Endothelial cell of umbilical vein (primary cell): ENCODE measurements at regions not wholly inside any gene's neighbourhood (a gene's known extent, or its start where the extent isn't known, plus 50 kb on each side); places are given as distances from the start of the nearest gene placed in this dataset.

Experiments used
- BruUV-seq: library from RNA; stranded (reverse); fragments of 400-500 nt; replicated peaks from 2 replicates; lab custom pipeline; 2021; lab: Mats Ljungman, UMichigan
- CTCF ChIA-PET: fragments of 300-600, 350-600 bp; sonication (Branson Sonifier 250); formaldehyde crosslinking; loops from one replicate; lab custom pipeline; 2021; ENCODE audit warnings: antibody characterized with exemption, inconsistent platforms; lab: Charles Lee
- POLR2A ChIA-PET: fragments of 300-600, 350-600 bp; sonication (Branson Sonifier 250); formaldehyde crosslinking; loops from one replicate; lab custom pipeline; 2021; ENCODE audit warnings: antibody characterized with exemption, inconsistent platforms; lab: Charles Lee
- DNase-seq: peaks from one replicate; pipeline ENCODE4 v3.0.0-alpha.2; 2011; ENCODE audit warnings: low read depth, low spot score
- FAIRE-seq: peaks from 2 replicates; lab custom pipeline; 2011; peaks lifted over from hg19 to GRCh38; lab: Jason Lieb, UNC
- H2AFZ ChIP-seq: 2 replicates; pipeline ENCODE4 v1.6.0; 2012; ENCODE audit warnings: low read depth, low read length, control low read depth, inconsistent platforms
- H3K27ac ChIP-seq: 2 replicates; pipeline ENCODE4 v1.5.1; 2011; ENCODE audit warnings: low read depth, mild to moderate bottlenecking, control low read depth, low read length, moderate library complexity; ENCODE audit not compliant: insufficient read depth
- H3K27me3 ChIP-seq, 2 experiments: 2 replicates each; pipeline versions ENCODE4 v1.6.0 to v1.6.1; 2011; ENCODE audit warnings: low read length in 2 of 2, mixed read lengths in 1 of 2; ENCODE audit not compliant: control insufficient read depth in 2 of 2, insufficient read depth in 2 of 2
- H3K36me3 ChIP-seq, 2 experiments: 2 replicates in 1 of 2; 3 replicates in 1 of 2; pipeline ENCODE4 v1.5.1; 2011; ENCODE audit warnings: low read length in 2 of 2, mild to moderate bottlenecking in 1 of 2, moderate library complexity in 1 of 2; ENCODE audit not compliant: control insufficient read depth in 2 of 2, insufficient read depth in 2 of 2; ENCODE audit errors: extremely low read depth in 1 of 2
- H3K4me1 ChIP-seq: 3 replicates; pipeline ENCODE4 v1.5.1; 2011; ENCODE audit warnings: mild to moderate bottlenecking, low read length; ENCODE audit not compliant: control insufficient read depth, insufficient read depth; ENCODE audit errors: extremely low read depth
- H3K4me2 ChIP-seq: 2 replicates; pipeline ENCODE4 v1.6.1; 2011; ENCODE audit warnings: low read length, control low read depth, mixed read lengths; ENCODE audit not compliant: insufficient read depth
- H3K4me3 ChIP-seq, 3 experiments: fragments of 200-600 bp in 1 of 3; sonication (generic), shearing (Covaris generic) in 1 of 3; replicated peaks in 1 of 3; 2 replicates each; pipeline ENCODE4 v1.5.1; 2011 to 2016; ENCODE audit warnings: control low read depth in 3 of 3, low read length in 3 of 3, mild to moderate bottlenecking in 2 of 3, inconsistent platforms in 1 of 3, low read depth in 1 of 3, moderate library complexity in 1 of 3; ENCODE audit not compliant: insufficient read depth in 1 of 3
- H3K79me2 ChIP-seq: 2 replicates; pipeline ENCODE4 v1.6.0; 2012; ENCODE audit warnings: low read length, inconsistent platforms; ENCODE audit not compliant: control insufficient read depth, insufficient read depth
- H3K9ac ChIP-seq: replicated peaks from 2 replicates; pipeline ENCODE3; 2011; ENCODE audit warnings: low read length, control low read depth; ENCODE audit not compliant: insufficient read depth; ENCODE audit errors: extremely low read depth
- H3K9me1 ChIP-seq: replicated peaks from 3 replicates; pipeline ENCODE4 v1.6.0; 2011; ENCODE audit warnings: mild to moderate bottlenecking, low read length; ENCODE audit not compliant: control insufficient read depth, insufficient read depth; ENCODE audit errors: extremely low read depth
- H3K9me3 ChIP-seq: replicated peaks from 2 replicates; pipeline ENCODE4 v1.5.1; 2012; ENCODE audit warnings: low read length, inconsistent platforms; ENCODE audit not compliant: control insufficient read depth, insufficient read depth
- H4K20me1 ChIP-seq: replicated peaks from 2 replicates; pipeline ENCODE3; 2011; ENCODE audit warnings: mild to moderate bottlenecking, low read length; ENCODE audit not compliant: control insufficient read depth, insufficient read depth; ENCODE audit errors: extremely low read depth
- EZH2 ChIP-seq: IDR thresholded peaks from 2 replicates; pipeline ENCODE4 v1.6.1; 2012; ENCODE audit warnings: borderline replicate concordance, low read depth, mild to moderate bottlenecking, moderate library complexity, low read length, inconsistent platforms; ENCODE audit not compliant: severe bottlenecking
- FOS ChIP-seq: IDR thresholded peaks from 2 replicates; pipeline ENCODE4 v1.6.1; 2011; ENCODE audit warnings: mild to moderate bottlenecking, low read length, moderate library complexity, borderline replicate concordance; ENCODE audit not compliant: insufficient read depth
- GATA2 ChIP-seq: IDR thresholded peaks from 2 replicates; pipeline ENCODE4 v1.7.0; 2011; ENCODE audit warnings: low read depth, mild to moderate bottlenecking, moderate library complexity, mixed read lengths, low read length; ENCODE audit not compliant: insufficient read length, insufficient read depth
- JUN ChIP-seq: IDR thresholded peaks from 2 replicates; pipeline ENCODE4 v1.6.1; 2011; ENCODE audit warnings: borderline replicate concordance, low read depth; ENCODE audit not compliant: insufficient read length, insufficient read depth
- MYC ChIP-seq: IDR thresholded peaks from one replicate; pipeline ENCODE4 v1.6.1; 2011; ENCODE audit warnings: mild to moderate bottlenecking, low read depth, low read length
- POLR2A ChIP-seq: IDR thresholded peaks from 2 replicates; pipeline ENCODE4 v1.6.1; 2012; ENCODE audit warnings: low read depth, mild to moderate bottlenecking, control low read depth, low read length
- POLR2AphosphoS5 ChIP-seq: IDR thresholded peaks from 2 replicates; pipeline ENCODE4 v1.6.1; 2012; ENCODE audit warnings: low read depth, mild to moderate bottlenecking, control low read depth, low read length, moderate library complexity; ENCODE audit not compliant: insufficient read depth
- dilution Hi-C: fragments of 300-500 bp; cut with MboI; formaldehyde crosslinking; loops from one replicate; pipeline ENCODE4 v1.15.0; 2019; ENCODE audit warnings: low sequenced_read_pairs; ENCODE audit not compliant: extremely low pct_ligation_motif_present
- intact Hi-C: fragments of 100-400 bp; cut with micrococcal nuclease; formaldehyde crosslinking; loops from one replicate; pipeline ENCODE4 v1.10.0; 2022
- TF ChIP-seq, protein P1 (sequence below): IDR thresholded peaks from 2 replicates; pipeline ENCODE4 v1.6.1; 2011; ENCODE audit not compliant: insufficient read depth, insufficient read length
- TF ChIP-seq, protein P2 (sequence below), 2 donors: IDR thresholded peaks; 1 replicate in 1 of 2; 2 replicates in 1 of 2; pipeline ENCODE4 v1.5.1; 2011; ENCODE audit warnings: low read length in 2 of 2, mild to moderate bottlenecking in 2 of 2, moderate library complexity in 2 of 2, control low read depth in 1 of 2, inconsistent platforms in 1 of 2, low read depth in 1 of 2; ENCODE audit not compliant: insufficient read depth in 1 of 2; ENCODE audit errors: extremely low read depth in 1 of 2

DNA sequence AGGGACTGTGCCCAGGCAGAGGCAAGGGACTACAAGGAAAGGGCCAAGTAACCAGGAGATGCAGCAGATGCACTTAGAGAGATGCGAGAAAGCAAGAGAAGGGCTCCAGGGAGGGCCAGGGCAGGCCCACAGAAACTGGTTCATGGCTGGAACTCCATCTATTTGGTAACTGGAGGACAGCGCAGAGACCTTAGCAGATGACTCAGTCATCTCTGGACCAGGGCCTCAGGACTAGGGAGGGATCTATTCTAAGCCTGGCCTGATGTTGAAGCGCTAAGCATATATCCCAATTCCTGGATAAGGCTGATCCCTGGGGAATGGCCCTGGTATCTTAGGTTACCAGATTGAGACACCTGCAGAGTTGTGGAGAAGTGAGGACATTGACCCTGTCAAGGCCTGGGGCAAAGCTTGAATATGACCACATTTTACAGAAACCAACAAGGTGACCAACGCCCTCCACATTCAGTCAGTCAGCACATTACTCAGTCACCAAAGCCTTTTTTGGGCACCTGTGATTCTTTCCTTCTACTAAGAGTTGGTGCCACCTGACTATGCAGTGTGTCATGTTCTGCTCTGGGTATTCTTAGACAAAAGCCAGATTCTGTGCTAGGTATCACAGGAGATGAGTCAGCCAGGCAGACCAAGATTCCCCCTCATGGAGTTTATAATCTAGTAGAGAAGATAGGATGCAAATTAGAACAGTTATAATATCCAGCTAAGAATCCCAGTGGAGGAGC lies 68.4 kb upstream of the SLCO3A1 start:
- H3K79me2 ChIP-seq = no peaks in the 10 kb centered on the region
- peaks cover 6% of the 10 kb centered on the region for H3K9me3 ChIP-seq
- H3K4me2 ChIP-seq = no peak overlapping the region
- POLR2A ChIA-PET = no interaction called here
- dilution Hi-C loops = no loop called here
- CTCF ChIA-PET = no interaction called here
- H3K9ac ChIP-seq = no peak overlapping the region
- no peaks in the 10 kb centered on the region for H3K9me1 ChIP-seq
- TF ChIP-seq POLR2AphosphoS5 = no peak
- no peak for TF ChIP-seq EZH2
- TF ChIP-seq, protein P1, sequence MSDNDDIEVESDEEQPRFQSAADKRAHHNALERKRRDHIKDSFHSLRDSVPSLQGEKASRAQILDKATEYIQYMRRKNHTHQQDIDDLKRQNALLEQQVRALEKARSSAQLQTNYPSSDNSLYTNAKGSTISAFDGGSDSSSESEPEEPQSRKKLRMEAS = no peak
- no peak for TF ChIP-seq MYC
- no peak for TF ChIP-seq FOS
- no peak for TF ChIP-seq GATA2
- TF ChIP-seq, protein P2, sequence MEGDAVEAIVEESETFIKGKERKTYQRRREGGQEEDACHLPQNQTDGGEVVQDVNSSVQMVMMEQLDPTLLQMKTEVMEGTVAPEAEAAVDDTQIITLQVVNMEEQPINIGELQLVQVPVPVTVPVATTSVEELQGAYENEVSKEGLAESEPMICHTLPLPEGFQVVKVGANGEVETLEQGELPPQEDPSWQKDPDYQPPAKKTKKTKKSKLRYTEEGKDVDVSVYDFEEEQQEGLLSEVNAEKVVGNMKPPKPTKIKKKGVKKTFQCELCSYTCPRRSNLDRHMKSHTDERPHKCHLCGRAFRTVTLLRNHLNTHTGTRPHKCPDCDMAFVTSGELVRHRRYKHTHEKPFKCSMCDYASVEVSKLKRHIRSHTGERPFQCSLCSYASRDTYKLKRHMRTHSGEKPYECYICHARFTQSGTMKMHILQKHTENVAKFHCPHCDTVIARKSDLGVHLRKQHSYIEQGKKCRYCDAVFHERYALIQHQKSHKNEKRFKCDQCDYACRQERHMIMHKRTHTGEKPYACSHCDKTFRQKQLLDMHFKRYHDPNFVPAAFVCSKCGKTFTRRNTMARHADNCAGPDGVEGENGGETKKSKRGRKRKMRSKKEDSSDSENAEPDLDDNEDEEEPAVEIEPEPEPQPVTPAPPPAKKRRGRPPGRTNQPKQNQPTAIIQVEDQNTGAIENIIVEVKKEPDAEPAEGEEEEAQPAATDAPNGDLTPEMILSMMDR (IDR thresholded peaks at IDR 0.05; ENCODE audit: extremely low read depth in 1 of 2, insufficient read depth in 1 of 2, low read depth in 1 of 2, low read length in 2 of 2) = no peak
- no peak for TF ChIP-seq JUN
- no peak for TF ChIP-seq POLR2A
- H3K4me1 ChIP-seq = no peaks in the 10 kb centered on the region
- intact Hi-C loops = no loop called here
- no peak overlapping the region for H3K4me3 ChIP-seq
- no TSS peak for BruUV-seq
- no peak overlapping the region for H2AFZ ChIP-seq
- FAIRE-seq (no peak), DNase-seq (no peak)
- no peak overlapping the region for H3K27ac ChIP-seq
- H4K20me1 ChIP-seq = no peaks in the 10 kb centered on the region
- H3K27me3 ChIP-seq = no peaks in the 10 kb centered on the region
- H3K36me3 ChIP-seq = no peaks in the 10 kb centered on the region
